SK-N-SH treated with all-trans-retinoic acid at 6 μM for 48 hours (cell line): ENCODE measurements at regions not wholly inside any gene's neighbourhood (a gene's known extent, or its start where the extent isn't known, plus 50 kb on each side); places are given as distances from the start of the nearest gene placed in this dataset.

Source experiments
- ATAC-seq: fragments of 200-7000 bp; cut with Tn5 transposase; 3 replicates; pipeline ENCODE4 v1.9.1; 2020; ENCODE audit warnings: mild to moderate bottlenecking, moderate library complexity
- ARNTL ChIP-seq: fragments of 450-650 bp; formaldehyde crosslinking; IDR thresholded peaks from 2 replicates; pipeline ENCODE4 v1.5.0; 2020; ENCODE audit warnings: low read depth, mild to moderate bottlenecking, moderate library complexity, borderline replicate concordance
- BACH2 ChIP-seq: fragments of 250-450 bp; sonication (Bioruptor Pico); IDR thresholded peaks from 2 replicates; pipeline ENCODE4 v1.9.0; 2021; ENCODE audit warnings: mild to moderate bottlenecking, borderline replicate concordance
- CSDC2 ChIP-seq: fragments of 250-450 bp; sonication (Bioruptor Pico); IDR thresholded peaks from 2 replicates; pipeline ENCODE4 v1.5.0; 2020; ENCODE audit warnings: mild to moderate bottlenecking, moderate library complexity
- ESRRG ChIP-seq: fragments of 250-450 bp; sonication (Bioruptor Pico); IDR thresholded peaks from 2 replicates; pipeline ENCODE4 v1.6.1; 2021; ENCODE audit warnings: mild to moderate bottlenecking
- ISL1 ChIP-seq: fragments of 250-450 bp; sonication (Bioruptor Pico); IDR thresholded peaks from 2 replicates; pipeline ENCODE4 v2.1.2; 2022; ENCODE audit warnings: mild to moderate bottlenecking, moderate library complexity
- OSR1 ChIP-seq: fragments of 250-450 bp; sonication (Bioruptor Pico); IDR thresholded peaks from 2 replicates; pipeline ENCODE4 v1.8.0; 2022; ENCODE audit warnings: moderate library complexity, mild to moderate bottlenecking, inconsistent platforms
- PPARA ChIP-seq: fragments of 250-450 bp; sonication (Bioruptor Pico); IDR thresholded peaks from 2 replicates; pipeline ENCODE4 v1.5.0; 2020; ENCODE audit warnings: mild to moderate bottlenecking, borderline replicate concordance
- RARB ChIP-seq: fragments of 250-450 bp; sonication (Bioruptor Pico); IDR thresholded peaks from 2 replicates; pipeline ENCODE4 v1.8.0; 2021; ENCODE audit warnings: mild to moderate bottlenecking, moderate library complexity
- SNAI2 ChIP-seq: fragments of 250-450 bp; sonication (Bioruptor Pico); IDR thresholded peaks from 2 replicates; pipeline ENCODE4 v1.5.0; 2020; ENCODE audit warnings: mild to moderate bottlenecking, moderate library complexity
- TCF4 ChIP-seq: fragments of 250-450 bp; sonication (Bioruptor Pico); IDR thresholded peaks from 2 replicates; pipeline ENCODE4 v1.8.0; 2021; ENCODE audit warnings: mild to moderate bottlenecking, moderate library complexity, borderline replicate concordance
- TOX ChIP-seq: fragments of 250-450 bp; sonication (Bioruptor Pico); IDR thresholded peaks from 2 replicates; pipeline ENCODE4 v1.8.0; 2021; ENCODE audit warnings: mild to moderate bottlenecking, moderate library complexity, borderline replicate concordance
- ZC3H10 ChIP-seq: fragments of 250-450 bp; sonication (Bioruptor Pico); IDR thresholded peaks from 2 replicates; pipeline ENCODE4 v1.5.1; 2021; ENCODE audit warnings: mild to moderate bottlenecking, moderate library complexity
- ZFP3 ChIP-seq: fragments of 250-450 bp; sonication (Bioruptor Pico); IDR thresholded peaks from 2 replicates; pipeline ENCODE4 v1.5.0; 2020; ENCODE audit warnings: mild to moderate bottlenecking, moderate library complexity
- ZFP30 ChIP-seq: fragments of 450-650 bp; formaldehyde crosslinking; IDR thresholded peaks from 2 replicates; pipeline ENCODE4 v1.5.0; 2022; ENCODE audit warnings: mild to moderate bottlenecking, moderate library complexity
- ZNF565 ChIP-seq: fragments of 450-650 bp; formaldehyde crosslinking; conservative IDR thresholded peaks from 2 replicates; pipeline ENCODE4 v1.5.0; 2020; ENCODE audit warnings: low read depth, mild to moderate bottlenecking, moderate library complexity
- ZNF70 ChIP-seq: fragments of 450-650 bp; formaldehyde crosslinking; IDR thresholded peaks from 2 replicates; pipeline ENCODE4 v1.5.0; 2020; ENCODE audit warnings: mild to moderate bottlenecking, moderate library complexity
- ZNF8 ChIP-seq: fragments of 450-650 bp; formaldehyde crosslinking; IDR thresholded peaks from 2 replicates; pipeline ENCODE4 v1.5.0; 2020; ENCODE audit warnings: mild to moderate bottlenecking, moderate library complexity
- TF ChIP-seq, protein P1 (sequence below): fragments of 250-450 bp; sonication (Bioruptor Pico); IDR thresholded peaks from 2 replicates; pipeline ENCODE4 v1.8.0; 2021; ENCODE audit warnings: low read depth, mild to moderate bottlenecking, moderate library complexity, borderline replicate concordance
- TF ChIP-seq, protein P2 (sequence below): fragments of 250-450 bp; sonication (Bioruptor Pico); IDR thresholded peaks from 2 replicates; pipeline ENCODE4 v1.8.0; 2020; ENCODE audit warnings: mild to moderate bottlenecking, moderate library complexity, borderline replicate concordance
- TF ChIP-seq, protein P3 (sequence below): fragments of 250-450 bp; sonication (Bioruptor Pico); IDR thresholded peaks from 2 replicates; pipeline ENCODE4 v1.5.0; 2020; ENCODE audit warnings: mild to moderate bottlenecking, moderate library complexity
- TF ChIP-seq, protein P4 (sequence below): fragments of 250-450 bp; sonication (Bioruptor Pico); IDR thresholded peaks from 2 replicates; pipeline ENCODE4 v1.5.1; 2020; ENCODE audit warnings: low read depth, mild to moderate bottlenecking, moderate library complexity

DNA sequence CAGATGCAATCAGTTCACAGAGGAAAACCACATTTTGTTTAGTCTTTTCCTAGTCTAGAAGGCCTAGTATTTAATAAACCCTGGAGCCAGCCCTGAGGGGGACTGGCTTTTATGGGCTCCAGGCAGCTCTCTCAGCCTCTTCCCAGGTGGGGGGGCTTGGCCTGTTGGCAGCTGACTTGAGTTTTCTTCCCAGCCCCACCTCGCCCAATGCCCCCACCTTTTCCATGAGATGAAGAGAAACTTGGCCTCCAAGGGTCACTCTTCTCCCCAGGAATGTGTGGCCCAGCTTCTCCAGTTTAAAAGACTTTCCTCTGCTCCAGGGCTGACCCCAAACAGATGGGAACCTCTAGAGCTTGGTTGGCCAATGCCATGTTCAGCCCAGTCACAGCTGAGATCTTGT lies 196.1 kb downstream of the BMP7 start:
- ATAC-seq = no peak
- no peak for TF ChIP-seq SNAI2 (CRISPR knock-in tag)
- no peak for TF ChIP-seq ESRRG (CRISPR knock-in tag)
- no peak for TF ChIP-seq ZFP30 (CRISPR knock-in tag)
- no peak for TF ChIP-seq ZFP3 (CRISPR knock-in tag)
- TF ChIP-seq BACH2 (CRISPR knock-in tag) = no peak
- TF ChIP-seq, protein P1, sequence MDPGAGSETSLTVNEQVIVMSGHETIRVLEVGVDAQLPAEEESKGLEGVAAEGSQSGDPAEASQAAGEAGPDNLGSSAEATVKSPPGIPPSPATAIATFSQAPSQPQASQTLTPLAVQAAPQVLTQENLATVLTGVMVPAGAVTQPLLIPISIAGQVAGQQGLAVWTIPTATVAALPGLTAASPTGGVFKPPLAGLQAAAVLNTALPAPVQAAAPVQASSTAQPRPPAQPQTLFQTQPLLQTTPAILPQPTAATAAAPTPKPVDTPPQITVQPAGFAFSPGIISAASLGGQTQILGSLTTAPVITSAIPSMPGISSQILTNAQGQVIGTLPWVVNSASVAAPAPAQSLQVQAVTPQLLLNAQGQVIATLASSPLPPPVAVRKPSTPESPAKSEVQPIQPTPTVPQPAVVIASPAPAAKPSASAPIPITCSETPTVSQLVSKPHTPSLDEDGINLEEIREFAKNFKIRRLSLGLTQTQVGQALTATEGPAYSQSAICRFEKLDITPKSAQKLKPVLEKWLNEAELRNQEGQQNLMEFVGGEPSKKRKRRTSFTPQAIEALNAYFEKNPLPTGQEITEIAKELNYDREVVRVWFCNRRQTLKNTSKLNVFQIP (CRISPR knock-in tag) = no peak
- TF ChIP-seq ZNF565 = no peak
- TF ChIP-seq ZNF70 (CRISPR knock-in tag) = no peak

DNA sequence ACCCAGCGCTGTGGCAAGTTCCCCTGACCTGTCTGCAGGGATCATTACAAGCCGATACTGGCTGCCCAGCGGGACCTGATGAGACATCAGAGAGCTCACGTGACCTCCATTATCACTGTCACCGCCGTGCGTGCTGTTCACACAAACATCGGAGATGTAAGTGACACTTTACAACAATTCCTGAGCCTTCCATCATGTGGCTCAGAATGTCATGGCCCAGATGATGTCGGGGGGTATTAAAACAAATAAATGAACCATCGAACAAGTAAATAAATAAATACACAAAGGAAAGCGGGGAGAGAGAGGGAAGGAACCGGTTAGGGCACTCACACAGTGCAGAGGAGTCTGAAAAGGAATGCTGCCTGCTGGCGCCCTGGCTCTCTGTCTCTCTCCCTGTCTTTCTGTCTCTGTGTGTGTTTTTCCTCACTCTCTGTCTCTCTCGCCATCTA lies 195.1 kb downstream of the BMP7 start:
- no peak for TF ChIP-seq ZNF565
- TF ChIP-seq ISL1 (CRISPR knock-in tag) = no peak
- TF ChIP-seq RARB (CRISPR knock-in tag) = no peak
- TF ChIP-seq, protein P2, sequence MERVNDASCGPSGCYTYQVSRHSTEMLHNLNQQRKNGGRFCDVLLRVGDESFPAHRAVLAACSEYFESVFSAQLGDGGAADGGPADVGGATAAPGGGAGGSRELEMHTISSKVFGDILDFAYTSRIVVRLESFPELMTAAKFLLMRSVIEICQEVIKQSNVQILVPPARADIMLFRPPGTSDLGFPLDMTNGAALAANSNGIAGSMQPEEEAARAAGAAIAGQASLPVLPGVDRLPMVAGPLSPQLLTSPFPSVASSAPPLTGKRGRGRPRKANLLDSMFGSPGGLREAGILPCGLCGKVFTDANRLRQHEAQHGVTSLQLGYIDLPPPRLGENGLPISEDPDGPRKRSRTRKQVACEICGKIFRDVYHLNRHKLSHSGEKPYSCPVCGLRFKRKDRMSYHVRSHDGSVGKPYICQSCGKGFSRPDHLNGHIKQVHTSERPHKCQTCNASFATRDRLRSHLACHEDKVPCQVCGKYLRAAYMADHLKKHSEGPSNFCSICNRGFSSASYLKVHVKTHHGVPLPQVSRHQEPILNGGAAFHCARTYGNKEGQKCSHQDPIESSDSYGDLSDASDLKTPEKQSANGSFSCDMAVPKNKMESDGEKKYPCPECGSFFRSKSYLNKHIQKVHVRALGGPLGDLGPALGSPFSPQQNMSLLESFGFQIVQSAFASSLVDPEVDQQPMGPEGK (CRISPR knock-in tag) = no peak
- TF ChIP-seq, protein P3, sequence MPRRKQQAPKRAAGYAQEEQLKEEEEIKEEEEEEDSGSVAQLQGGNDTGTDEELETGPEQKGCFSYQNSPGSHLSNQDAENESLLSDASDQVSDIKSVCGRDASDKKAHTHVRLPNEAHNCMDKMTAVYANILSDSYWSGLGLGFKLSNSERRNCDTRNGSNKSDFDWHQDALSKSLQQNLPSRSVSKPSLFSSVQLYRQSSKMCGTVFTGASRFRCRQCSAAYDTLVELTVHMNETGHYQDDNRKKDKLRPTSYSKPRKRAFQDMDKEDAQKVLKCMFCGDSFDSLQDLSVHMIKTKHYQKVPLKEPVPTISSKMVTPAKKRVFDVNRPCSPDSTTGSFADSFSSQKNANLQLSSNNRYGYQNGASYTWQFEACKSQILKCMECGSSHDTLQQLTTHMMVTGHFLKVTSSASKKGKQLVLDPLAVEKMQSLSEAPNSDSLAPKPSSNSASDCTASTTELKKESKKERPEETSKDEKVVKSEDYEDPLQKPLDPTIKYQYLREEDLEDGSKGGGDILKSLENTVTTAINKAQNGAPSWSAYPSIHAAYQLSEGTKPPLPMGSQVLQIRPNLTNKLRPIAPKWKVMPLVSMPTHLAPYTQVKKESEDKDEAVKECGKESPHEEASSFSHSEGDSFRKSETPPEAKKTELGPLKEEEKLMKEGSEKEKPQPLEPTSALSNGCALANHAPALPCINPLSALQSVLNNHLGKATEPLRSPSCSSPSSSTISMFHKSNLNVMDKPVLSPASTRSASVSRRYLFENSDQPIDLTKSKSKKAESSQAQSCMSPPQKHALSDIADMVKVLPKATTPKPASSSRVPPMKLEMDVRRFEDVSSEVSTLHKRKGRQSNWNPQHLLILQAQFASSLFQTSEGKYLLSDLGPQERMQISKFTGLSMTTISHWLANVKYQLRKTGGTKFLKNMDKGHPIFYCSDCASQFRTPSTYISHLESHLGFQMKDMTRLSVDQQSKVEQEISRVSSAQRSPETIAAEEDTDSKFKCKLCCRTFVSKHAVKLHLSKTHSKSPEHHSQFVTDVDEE (CRISPR knock-in tag) = no peak
- TF ChIP-seq ESRRG (CRISPR knock-in tag) = no peak
- TF ChIP-seq ZNF8 (CRISPR knock-in tag) = no peak
- no peak for TF ChIP-seq ZC3H10 (CRISPR knock-in tag)
- TF ChIP-seq, protein P1 (CRISPR knock-in tag) = no peak
- no peak for TF ChIP-seq OSR1 (CRISPR knock-in tag)
- TF ChIP-seq TOX (CRISPR knock-in tag) = no peak
- no peak for TF ChIP-seq CSDC2 (CRISPR knock-in tag)
- TF ChIP-seq, protein P4, sequence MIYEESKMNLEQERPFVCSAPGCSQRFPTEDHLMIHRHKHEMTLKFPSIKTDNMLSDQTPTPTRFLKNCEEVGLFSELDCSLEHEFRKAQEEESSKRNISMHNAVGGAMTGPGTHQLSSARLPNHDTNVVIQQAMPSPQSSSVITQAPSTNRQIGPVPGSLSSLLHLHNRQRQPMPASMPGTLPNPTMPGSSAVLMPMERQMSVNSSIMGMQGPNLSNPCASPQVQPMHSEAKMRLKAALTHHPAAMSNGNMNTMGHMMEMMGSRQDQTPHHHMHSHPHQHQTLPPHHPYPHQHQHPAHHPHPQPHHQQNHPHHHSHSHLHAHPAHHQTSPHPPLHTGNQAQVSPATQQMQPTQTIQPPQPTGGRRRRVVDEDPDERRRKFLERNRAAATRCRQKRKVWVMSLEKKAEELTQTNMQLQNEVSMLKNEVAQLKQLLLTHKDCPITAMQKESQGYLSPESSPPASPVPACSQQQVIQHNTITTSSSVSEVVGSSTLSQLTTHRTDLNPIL (CRISPR knock-in tag) = no peak
- no peak for TF ChIP-seq PPARA (CRISPR knock-in tag)
- TF ChIP-seq BACH2 (CRISPR knock-in tag) = no peak
- no peak for ATAC-seq

DNA sequence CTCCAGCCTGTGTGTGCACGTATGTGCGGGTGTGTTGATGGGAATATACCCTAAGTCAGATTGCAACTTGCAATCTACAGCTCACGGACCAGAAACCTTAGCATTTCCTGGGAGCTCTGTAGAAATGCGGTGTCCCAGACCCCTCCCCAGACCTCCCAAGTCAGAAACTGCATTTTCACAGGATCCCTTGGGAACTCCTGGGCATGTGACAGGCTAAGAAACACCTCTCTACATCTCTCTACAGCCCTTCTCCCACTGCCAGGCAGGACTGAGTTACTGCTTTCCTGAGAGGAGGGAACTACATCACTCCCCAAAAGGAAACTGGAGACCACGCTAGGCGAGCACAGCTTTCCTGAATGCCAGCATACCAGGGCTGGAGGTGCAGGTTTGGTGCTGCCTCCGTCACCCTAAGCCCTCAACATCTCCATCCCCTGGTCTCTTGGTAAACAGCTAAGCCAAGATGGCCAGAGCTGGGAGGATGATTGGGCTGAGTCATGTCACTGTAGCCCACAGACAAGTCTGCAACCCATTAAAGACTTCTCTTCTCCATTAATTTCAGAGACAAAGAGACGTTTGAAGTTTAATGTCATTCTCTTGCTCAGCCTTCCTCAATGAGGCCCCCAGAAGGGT lies 194.4 kb downstream of the BMP7 start:
- TF ChIP-seq, protein P3 (CRISPR knock-in tag) = no peak
- TF ChIP-seq ZNF565 (no peak), PPARA (CRISPR knock-in tag) (no peak), ARNTL (CRISPR knock-in tag) (no peak), TCF4 (CRISPR knock-in tag) (no peak)
- ATAC-seq = no peak
